ENCODE measurements at regions not wholly inside any gene's neighbourhood (a gene's known extent, or its start where the extent isn't known, plus 50 kb on each side); places are given as distances from the start of the nearest gene placed in this dataset.
"Not testable (repeated sequence)": the region's sequence is repeated elsewhere in the genome, so short reads cannot be mapped to it uniquely, and the experiment has no call there.

GRCh38 chr21:28124541-28124940, 868.1 kb downstream of the LTN1 start:
- no peaks in the 10 kb centered on the region for H3K9me3 ChIP-seq (ENCODE audit: low read depth, low read length, poor library complexity, severe bottlenecking)
- intact Hi-C loops (cut with micrococcal nuclease; ENCODE audit: unreplicated experiment): no loop called here
- no peak for TF ChIP-seq CTCF (conservative IDR thresholded peaks at IDR 0.05; ENCODE audit: low read depth, low read length)
- no peak for TF ChIP-seq EZH2 (IDR thresholded peaks at IDR 0.05; ENCODE audit: borderline replicate concordance, low read depth, low read length, poor library complexity, severe bottlenecking)
- no peak overlapping the region for H3K27ac ChIP-seq (ENCODE audit: low read depth, low read length, poor library complexity, severe bottlenecking)
- ChIA-PET POLR2A (ENCODE audit: low non-redundant PET) (interaction anchor here (0.6 kb wide), 1 partner anchor 58 kb away, joined by 3 read pairs; no protein-coding TSS in a partner anchor), CTCF (no interaction called here)
- BruUV-seq (replicated peaks): no TSS peak
- no peaks in the 10 kb centered on the region for H3K27me3 ChIP-seq (replicated peaks; ENCODE audit: insufficient read depth, low read depth, low read length, poor library complexity)
- H3K4me1 ChIP-seq (ENCODE audit: insufficient read depth, low read length, poor library complexity, severe bottlenecking): no peaks in the 10 kb centered on the region
- DNase-seq (ENCODE audit: low spot score): no peak
- no peak overlapping the region for H3K4me3 ChIP-seq (ENCODE audit: low read depth, low read length, poor library complexity, severe bottlenecking)
- no peaks in the 10 kb centered on the region for H3K36me3 ChIP-seq (ENCODE audit: insufficient read depth, low read length, poor library complexity, severe bottlenecking)

- DNase-seq (ENCODE audit: low spot score): no peak
- no peaks in the 10 kb centered on the region for H3K9me3 ChIP-seq (ENCODE audit: low read depth, low read length, poor library complexity, severe bottlenecking)
- no peaks in the 10 kb centered on the region for H3K36me3 ChIP-seq (ENCODE audit: insufficient read depth, low read length, poor library complexity, severe bottlenecking)
- no peak for TF ChIP-seq EZH2 (IDR thresholded peaks at IDR 0.05; ENCODE audit: borderline replicate concordance, low read depth, low read length, poor library complexity, severe bottlenecking)
- no peak for TF ChIP-seq CTCF (conservative IDR thresholded peaks at IDR 0.05; ENCODE audit: low read depth, low read length)
- no TSS peak for BruUV-seq (replicated peaks)
- CTCF ChIA-PET: no interaction called here
- intact Hi-C loops (cut with micrococcal nuclease; ENCODE audit: unreplicated experiment): no loop called here
- H3K27ac ChIP-seq (ENCODE audit: low read depth, low read length, poor library complexity, severe bottlenecking): no peak overlapping the region
- POLR2A ChIA-PET (ENCODE audit: low non-redundant PET): no interaction called here
- no peaks in the 10 kb centered on the region for H3K4me1 ChIP-seq (ENCODE audit: insufficient read depth, low read length, poor library complexity, severe bottlenecking)
- no peaks in the 10 kb centered on the region for H3K27me3 ChIP-seq (replicated peaks; ENCODE audit: insufficient read depth, low read depth, low read length, poor library complexity)
- H3K4me3 ChIP-seq (ENCODE audit: low read depth, low read length, poor library complexity, severe bottlenecking): no peak overlapping the region
These were observed 874.1 kb downstream of the LTN1 start for GRCh38 chr21:28118570-28118969.

GRCh38 chr21:28114986-28115385, 877.7 kb downstream of the LTN1 start:
- BruUV-seq (replicated peaks); DNase-seq (ENCODE audit: low spot score); intact Hi-C loops (cut with micrococcal nuclease; ENCODE audit: unreplicated experiment); H3K27me3 ChIP-seq (replicated peaks; ENCODE audit: insufficient read depth, low read depth, low read length, poor library complexity); H3K36me3 ChIP-seq (ENCODE audit: insufficient read depth, low read length, poor library complexity, severe bottlenecking); H3K4me1 ChIP-seq (ENCODE audit: insufficient read depth, low read length, poor library complexity, severe bottlenecking); H3K9me3 ChIP-seq (ENCODE audit: low read depth, low read length, poor library complexity, severe bottlenecking); CTCF ChIA-PET; POLR2A ChIA-PET (ENCODE audit: low non-redundant PET); H3K27ac ChIP-seq (ENCODE audit: low read depth, low read length, poor library complexity, severe bottlenecking); H3K4me3 ChIP-seq (ENCODE audit: low read depth, low read length, poor library complexity, severe bottlenecking): not testable (repeated sequence)

- ChIA-PET POLR2A (ENCODE audit: low non-redundant PET) (no interaction called here), CTCF (no interaction called here)
- intact Hi-C loops (cut with micrococcal nuclease; ENCODE audit: unreplicated experiment): no loop called here
- no peak overlapping the region for H3K27ac ChIP-seq (ENCODE audit: low read depth, low read length, poor library complexity, severe bottlenecking)
- no peak overlapping the region for H3K4me3 ChIP-seq (ENCODE audit: low read depth, low read length, poor library complexity, severe bottlenecking)
- no peaks in the 10 kb centered on the region for H3K27me3 ChIP-seq (replicated peaks; ENCODE audit: insufficient read depth, low read depth, low read length, poor library complexity)
- H3K4me1 ChIP-seq (ENCODE audit: insufficient read depth, low read length, poor library complexity, severe bottlenecking): no peaks in the 10 kb centered on the region
- H3K36me3 ChIP-seq (ENCODE audit: insufficient read depth, low read length, poor library complexity, severe bottlenecking): no peaks in the 10 kb centered on the region
- TF ChIP-seq EZH2 (IDR thresholded peaks at IDR 0.05; ENCODE audit: borderline replicate concordance, low read depth, low read length, poor library complexity, severe bottlenecking) (no peak), CTCF (conservative IDR thresholded peaks at IDR 0.05; ENCODE audit: low read depth, low read length) (no peak)
- DNase-seq (ENCODE audit: low spot score): no peak
- no TSS peak for BruUV-seq (replicated peaks)
- H3K9me3 ChIP-seq (ENCODE audit: low read depth, low read length, poor library complexity, severe bottlenecking): no peaks in the 10 kb centered on the region
These were observed 879.0 kb downstream of the LTN1 start for GRCh38 chr21:28113718-28114117.

Data from A673 (cell line).